Transverse colon (tissue), 4 donors: ENCODE measurements at regions not wholly inside any gene's neighbourhood (a gene's known extent, or its start where the extent isn't known, plus 50 kb on each side); places are given as distances from the start of the nearest gene placed in this dataset.

Experiments
- DNase-seq: peaks from one replicate; pipeline ENCODE4 v3.0.0-alpha.2; 2019
- H3K27ac ChIP-seq, 4 donors: fragments of 200-600 bp; sonication (generic); 2 replicates each; pipeline ENCODE4 v1.5.1; 2016 to 2018; ENCODE audit warnings: inconsistent platforms in 4 of 4
- H3K27me3 ChIP-seq: fragments of 200-600 bp; sonication (generic); 2 replicates; pipeline ENCODE4 v1.5.1; 2017; ENCODE audit warnings: inconsistent platforms
- H3K36me3 ChIP-seq, 4 donors: fragments of 200-600 bp; sonication (generic); 2 replicates each; pipeline ENCODE4 v1.5.1; 2017 to 2019; ENCODE audit warnings: inconsistent platforms in 4 of 4
- H3K4me1 ChIP-seq, 4 donors: fragments of 200-600 bp; sonication (generic); 2 replicates each; pipeline ENCODE4 v1.5.1; 2017 to 2020; ENCODE audit warnings: inconsistent platforms in 4 of 4
- H3K4me3 ChIP-seq, 4 donors: fragments of 200-600 bp; sonication (generic); 1 replicate in 1 of 4; 2 replicates in 3 of 4; pipeline versions ENCODE4 v1.5.1 to v1.6.1; 2017 to 2019; ENCODE audit warnings: inconsistent platforms in 4 of 4
- H3K9me3 ChIP-seq, 2 donors: fragments of 200-600 bp; sonication (generic); 2 replicates each; pipeline ENCODE4 v1.5.1; 2017 to 2019; ENCODE audit warnings: inconsistent platforms in 2 of 2
- EP300 ChIP-seq: sonication (generic); formaldehyde crosslinking; IDR thresholded peaks from one replicate; pipeline ENCODE4 v1.6.1; 2017; ENCODE audit warnings: antibody characterized with exemption, low read depth
- POLR2A ChIP-seq: fragments of 450-650 bp; IDR thresholded peaks from one replicate; pipeline ENCODE4 v1.6.1; 2016; ENCODE audit warnings: antibody characterized with exemption, mild to moderate bottlenecking, moderate library complexity
- POLR2AphosphoS5 ChIP-seq, 3 donors: sonication (generic); formaldehyde crosslinking; IDR thresholded peaks; one replicate each; pipeline ENCODE4 v1.6.1; 2016; ENCODE audit warnings: antibody characterized with exemption in 3 of 3
- WGBS, 2 donors: methylation state at CpG; one replicate each; pipeline ENCODE4 v1.1.5; 2018; ENCODE audit warnings: low coverage in 1 of 2; 5-methylcytosine and 5-hydroxymethylcytosine counted together
- in situ Hi-C, 4 donors: fragments of 200-750 bp; cut with MboI; loops; one replicate each; pipeline versions ENCODE4 v1.15.0 to v1.15.1; 2017; ENCODE audit warnings: low sequenced_read_pairs in 3 of 4, low pct_ligation_motif_present in 1 of 4, low pct_unique_long_range_greater_than_20kb in 1 of 4
- intact Hi-C: fragments of 100-400 bp; cut with DNase I; formaldehyde crosslinking; loops from one replicate; pipeline ENCODE4 v1.15.1; 2023; ENCODE audit warnings: low total_unique reads
- TF ChIP-seq, protein P1 (sequence below), 5 experiments: fragments of 200-600 bp in 3 of 5; fragments of 450-650 bp in 2 of 5; sonication (generic) in 3 of 5; IDR thresholded peaks; 1 replicate in 2 of 5; 2 replicates in 3 of 5; pipeline ENCODE4 v1.5.1; 2016 to 2017; ENCODE audit warnings: antibody characterized with exemption in 5 of 5, inconsistent platforms in 3 of 5, mild to moderate bottlenecking in 2 of 5, moderate library complexity in 1 of 5

DNA sequence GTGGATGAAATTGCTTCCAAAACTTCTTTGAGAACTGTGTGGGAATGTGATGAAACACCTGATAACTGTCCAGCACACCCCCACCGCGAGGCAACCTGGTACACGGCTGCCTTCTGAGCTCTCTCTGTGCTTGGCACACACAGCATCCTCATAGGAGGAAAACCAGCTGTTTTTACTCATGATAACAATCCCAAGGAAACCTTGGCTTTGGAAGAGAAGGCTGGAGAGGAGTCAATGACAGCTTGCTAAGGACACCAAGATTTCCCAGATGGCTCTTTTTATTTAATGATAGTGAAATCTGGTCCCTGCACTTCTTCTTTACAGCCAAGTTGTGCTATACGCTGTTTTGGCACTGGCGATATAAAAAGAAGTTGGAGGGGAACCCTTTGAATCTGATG is 232.5 kb upstream of the FN1 start:
- DNase-seq = no peak
- intact Hi-C loops = no loop called here
- whole genome bisulfite sequencing, 2 donors = 48 to 62% methylated on average over 4 to 5 of the region's 5 CpGs

DNA sequence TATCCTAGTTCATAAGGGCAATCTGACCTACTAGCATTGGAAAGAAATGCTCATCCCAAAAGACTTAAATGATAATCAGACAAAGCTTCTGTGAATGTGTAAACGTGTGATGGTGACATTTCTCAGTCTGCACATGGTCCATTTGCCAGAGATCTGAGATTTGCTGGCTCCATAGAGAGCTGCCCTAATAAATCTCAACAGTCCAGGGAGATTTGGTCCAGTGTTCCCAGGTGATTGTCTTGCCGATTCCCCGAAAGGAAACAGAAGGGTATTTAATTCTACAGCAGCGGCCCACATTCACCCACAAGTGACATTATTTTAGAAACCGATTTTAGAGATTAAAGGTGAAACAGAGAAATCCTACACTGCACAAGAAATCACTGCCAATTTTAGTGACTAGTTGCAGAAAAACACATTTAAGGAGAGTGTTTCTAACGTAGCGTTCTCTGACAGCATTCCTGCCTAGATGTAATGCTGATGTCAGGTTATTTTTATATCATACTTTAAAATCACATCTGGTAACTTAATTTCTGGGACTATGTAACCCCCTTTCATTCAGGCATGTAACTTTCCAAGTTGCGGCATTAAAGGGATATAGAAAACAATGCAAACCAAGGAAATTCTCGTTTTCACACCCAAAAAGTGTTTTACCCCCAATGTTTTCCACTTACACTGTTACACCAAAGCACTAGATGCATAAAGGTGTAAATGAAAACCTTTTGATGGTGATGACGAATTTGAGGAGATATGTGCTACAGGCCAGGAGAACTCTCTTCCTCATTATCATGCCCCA is 231.9 kb upstream of the FN1 start:
- H3K36me3 ChIP-seq = no peaks in the 10 kb centered on the region
- H3K9me3 ChIP-seq = no peaks in the 10 kb centered on the region
- intact Hi-C loops (no loop called here), in situ Hi-C loops (no loop called here)
- WGBS, 2 donors = 80 to 81% methylated on average over 7 to 10 of the region's 10 CpGs
- H3K27ac ChIP-seq = peak overlapping the region in 3 of 4 donors; percentile 40 to 57 (median 47)
- DNase-seq = no peak
- TF ChIP-seq POLR2AphosphoS5 (IDR thresholded peaks at IDR 0.05) (no peak), POLR2A (no peak), EP300 (no peak)
- no peaks in the 10 kb centered on the region for H3K27me3 ChIP-seq
- no peak overlapping the region for H3K4me3 ChIP-seq
- H3K4me1 ChIP-seq = peaks cover 0 to 4% (median 0%) of the 10 kb centered on the region in 4 donors

More for the DNA sequence above, 232.5 kb upstream of the FN1 start:
- Histone ChIP-seq H3K27ac (peak overlapping the region in 3 of 4 donors; percentile 40 to 57 (median 47)), H3K36me3 (no peaks in the 10 kb centered on the region), H3K4me3 (no peak overlapping the region), H3K9me3 (no peaks in the 10 kb centered on the region), H3K27me3 (no peaks in the 10 kb centered on the region), H3K4me1 (peaks cover 0 to 4% (median 0%) of the 10 kb centered on the region in 4 donors)
- in situ Hi-C loops = no loop called here
- TF ChIP-seq EP300 (no peak), POLR2AphosphoS5 (IDR thresholded peaks at IDR 0.05) (peak in 2 of 3 donors; percentile 31 to 53)

DNA sequence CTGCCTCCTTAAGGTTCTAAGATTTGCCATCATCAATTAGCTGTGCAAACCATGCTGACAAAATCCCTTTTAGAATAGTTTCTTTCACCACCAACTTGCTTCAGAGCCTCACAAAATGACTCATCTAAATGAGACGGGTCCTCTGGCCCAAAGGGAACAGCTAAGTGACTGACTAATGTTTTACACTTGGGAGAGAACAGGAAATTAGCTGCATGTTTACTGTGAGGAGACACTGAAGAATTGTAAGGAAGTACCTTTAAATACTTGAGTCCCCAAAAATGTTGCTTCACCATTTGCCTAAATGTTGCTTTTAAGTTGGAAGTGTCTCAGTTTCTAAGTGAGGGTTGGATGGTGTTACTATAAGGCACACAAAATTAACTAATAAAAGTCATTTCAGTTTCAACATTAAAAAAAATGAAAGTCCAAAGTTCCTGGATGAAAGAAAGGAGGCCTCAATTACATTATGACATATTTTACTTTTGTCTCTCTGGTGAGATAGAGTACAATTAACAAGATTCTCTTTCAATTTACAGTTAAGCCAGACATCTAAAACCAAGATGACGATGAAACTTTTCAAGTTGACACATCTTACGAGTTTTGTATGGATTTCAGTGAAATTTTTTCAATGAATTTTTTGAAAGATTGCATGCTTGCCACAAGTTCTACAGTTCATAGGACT is 229.1 kb upstream of the FN1 start:
- Histone ChIP-seq H3K27me3 (no peaks in the 10 kb centered on the region), H3K27ac (peak overlapping the region in 3 of 4 donors; percentile 19 to 29 (median 23)), H3K4me1 (peaks cover 0 to 6% (median 2%) of the 10 kb centered on the region in 4 donors), H3K9me3 (no peaks in the 10 kb centered on the region), H3K4me3 (no peak overlapping the region), H3K36me3 (no peaks in the 10 kb centered on the region)
- 56 to 85% methylated on average over 2 to 3 of the region's 3 CpGs for WGBS, 2 donors
- in situ Hi-C loops (no loop called here), intact Hi-C loops (no loop called here)
- DNase-seq = no peak
- TF ChIP-seq, protein P1, sequence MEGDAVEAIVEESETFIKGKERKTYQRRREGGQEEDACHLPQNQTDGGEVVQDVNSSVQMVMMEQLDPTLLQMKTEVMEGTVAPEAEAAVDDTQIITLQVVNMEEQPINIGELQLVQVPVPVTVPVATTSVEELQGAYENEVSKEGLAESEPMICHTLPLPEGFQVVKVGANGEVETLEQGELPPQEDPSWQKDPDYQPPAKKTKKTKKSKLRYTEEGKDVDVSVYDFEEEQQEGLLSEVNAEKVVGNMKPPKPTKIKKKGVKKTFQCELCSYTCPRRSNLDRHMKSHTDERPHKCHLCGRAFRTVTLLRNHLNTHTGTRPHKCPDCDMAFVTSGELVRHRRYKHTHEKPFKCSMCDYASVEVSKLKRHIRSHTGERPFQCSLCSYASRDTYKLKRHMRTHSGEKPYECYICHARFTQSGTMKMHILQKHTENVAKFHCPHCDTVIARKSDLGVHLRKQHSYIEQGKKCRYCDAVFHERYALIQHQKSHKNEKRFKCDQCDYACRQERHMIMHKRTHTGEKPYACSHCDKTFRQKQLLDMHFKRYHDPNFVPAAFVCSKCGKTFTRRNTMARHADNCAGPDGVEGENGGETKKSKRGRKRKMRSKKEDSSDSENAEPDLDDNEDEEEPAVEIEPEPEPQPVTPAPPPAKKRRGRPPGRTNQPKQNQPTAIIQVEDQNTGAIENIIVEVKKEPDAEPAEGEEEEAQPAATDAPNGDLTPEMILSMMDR (IDR thresholded peaks at IDR 0.05) = no peak
- TF ChIP-seq EP300 (no peak), POLR2AphosphoS5 (IDR thresholded peaks at IDR 0.05) (peak in 1 of 3 donors; percentile 15), POLR2A (no peak)

DNA sequence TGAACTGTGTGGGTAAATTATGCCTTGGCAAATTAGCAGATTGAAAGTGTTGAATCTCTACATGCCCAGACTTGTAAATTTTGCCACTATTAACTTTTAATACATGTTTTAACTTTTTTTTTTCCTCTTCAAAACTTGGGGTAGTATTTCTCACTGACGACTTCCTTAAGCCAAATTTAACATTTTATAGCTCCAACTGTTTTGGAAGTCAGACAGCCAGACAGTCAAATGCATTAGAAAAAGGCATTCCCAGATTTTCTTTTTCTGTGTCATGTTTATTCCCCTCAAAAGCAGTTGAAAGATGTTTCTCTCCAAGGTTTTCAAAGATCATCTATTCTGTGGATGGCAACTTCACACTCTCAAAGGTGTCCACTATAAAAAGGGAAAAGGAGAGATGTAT is 226.8 kb upstream of the FN1 start:
- no peaks in the 10 kb centered on the region for H3K9me3 ChIP-seq
- H3K4me1 ChIP-seq = peaks cover 0 to 6% (median 2%) of the 10 kb centered on the region in 4 donors
- no peak overlapping the region for H3K4me3 ChIP-seq
- TF ChIP-seq POLR2AphosphoS5 (IDR thresholded peaks at IDR 0.05) (no peak), EP300 (no peak), POLR2A (no peak)
- TF ChIP-seq, protein P1 (IDR thresholded peaks at IDR 0.05) = no peak
- intact Hi-C loops = no loop called here
- in situ Hi-C loops = no loop called here
- H3K36me3 ChIP-seq = no peaks in the 10 kb centered on the region
- WGBS, 2 donors = 55 to 80% methylated on average over 1 of the region's 1 CpG
- DNase-seq = no peak
- H3K27me3 ChIP-seq = no peaks in the 10 kb centered on the region
- H3K27ac ChIP-seq = peak overlapping the region in 2 of 4 donors; percentile 3 to 24

DNA sequence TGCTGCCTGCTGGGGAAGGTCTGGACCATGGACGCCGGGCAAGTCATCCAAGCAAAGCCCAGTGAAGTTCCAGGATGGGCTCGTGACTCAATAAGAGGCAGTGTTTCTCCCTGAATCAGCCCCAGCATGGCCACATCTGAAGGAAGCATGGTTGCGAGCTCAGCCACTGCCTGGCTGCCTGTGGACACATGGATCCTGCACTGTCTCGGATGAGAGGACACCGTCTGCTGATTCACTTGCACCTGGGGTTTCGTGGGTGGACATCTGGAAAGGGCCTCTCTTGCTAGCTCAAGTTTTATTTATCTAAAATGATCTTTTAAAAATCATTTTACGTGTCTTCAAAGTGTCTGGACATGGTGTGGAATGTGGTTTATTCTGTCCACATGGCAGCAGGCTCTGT is 224.8 kb upstream of the FN1 start:
- in situ Hi-C loops = no loop called here
- Histone ChIP-seq H3K4me1 (peaks cover 0 to 6% (median 2%) of the 10 kb centered on the region in 4 donors), H3K27ac (peak overlapping the region in 3 of 4 donors; percentile 45 to 51 (median 49)), H3K9me3 (no peaks in the 10 kb centered on the region), H3K27me3 (no peaks in the 10 kb centered on the region), H3K4me3 (no peak overlapping the region), H3K36me3 (no peaks in the 10 kb centered on the region)
- WGBS, 2 donors = 60 to 82% methylated on average over 1 to 8 of the region's 8 CpGs
- TF ChIP-seq POLR2AphosphoS5 (IDR thresholded peaks at IDR 0.05) (no peak), POLR2A (no peak), EP300 (no peak)
- TF ChIP-seq, protein P1 (IDR thresholded peaks at IDR 0.05) = no peak
- no peak for DNase-seq
- intact Hi-C loops = no loop called here
